Ascending aorta (tissue), 2 donors: ENCODE measurements at regions not wholly inside any gene's neighbourhood (a gene's known extent, or its start where the extent isn't known, plus 50 kb on each side); places are given as distances from the start of the nearest gene placed in this dataset.

Source experiments
- DNase-seq, 2 donors: peaks; one replicate each; pipeline ENCODE4 v3.0.0-alpha.2; 2019; ENCODE audit warnings: low spot score in 2 of 2
- H3K27ac ChIP-seq, 2 donors: fragments of 200-600 bp; sonication (generic); one replicate each; pipeline ENCODE4 v1.5.1; 2016 to 2017; ENCODE audit warnings: mild to moderate bottlenecking in 1 of 2
- H3K27me3 ChIP-seq: fragments of 200-600 bp; sonication (generic); one replicate; pipeline ENCODE4 v1.5.1; 2017
- H3K36me3 ChIP-seq, 2 donors: fragments of 200-600 bp; sonication (generic); one replicate each; pipeline ENCODE4 v1.5.1; 2016
- H3K4me1 ChIP-seq, 2 donors: fragments of 200-600 bp; sonication (generic); one replicate each; pipeline ENCODE4 v1.5.1; 2016 to 2017; ENCODE audit warnings: mild to moderate bottlenecking in 1 of 2
- H3K4me3 ChIP-seq, 2 donors: fragments of 200-600 bp; sonication (generic); one replicate each; pipeline ENCODE4 v1.5.1; 2016 to 2017; ENCODE audit warnings: mild to moderate bottlenecking in 1 of 2
- H3K9me3 ChIP-seq, 2 donors: fragments of 200-600 bp; sonication (generic); one replicate each; pipeline ENCODE4 v1.5.1; 2016
- CTCF ChIP-seq, 3 experiments: fragments of 200-600 bp in 2 of 3; fragments of 450-650 bp in 1 of 3; sonication (generic) in 2 of 3; IDR thresholded peaks; one replicate each; pipeline ENCODE4 v1.5.1; 2016 to 2019; ENCODE audit warnings: antibody characterized with exemption in 3 of 3, mild to moderate bottlenecking in 1 of 3, moderate library complexity in 1 of 3
- intact Hi-C: fragments of 100-400 bp; cut with DNase I; formaldehyde crosslinking; loops from one replicate; pipeline ENCODE4 v1.15.1; 2023

DNA sequence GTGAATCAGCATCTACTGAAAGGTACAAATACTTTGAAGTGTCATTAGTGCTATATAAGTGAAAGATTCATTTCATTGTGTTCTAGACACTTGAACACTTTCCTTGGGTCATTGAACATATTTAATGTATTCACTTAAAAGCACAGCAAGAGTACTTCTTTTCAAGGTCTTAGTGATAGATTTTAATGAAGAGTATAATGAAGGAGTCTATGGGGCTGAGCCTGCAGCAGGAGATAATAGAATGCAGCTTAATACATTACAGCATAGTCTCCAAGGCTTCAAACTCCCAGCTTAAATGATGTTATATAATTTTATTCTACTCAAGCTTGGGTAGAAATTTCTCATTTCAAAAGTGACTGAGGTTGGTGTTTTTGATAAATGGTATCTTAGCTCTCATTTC lies 66.1 kb upstream of the VEGFC start:
- TF ChIP-seq CTCF (IDR thresholded peaks at IDR 0.05): no peak
- intact Hi-C loops: no loop called here
- H3K4me1 ChIP-seq: no peaks in the 10 kb centered on the region
- H3K9me3 ChIP-seq: no peaks in the 10 kb centered on the region
- no peaks in the 10 kb centered on the region for H3K36me3 ChIP-seq
- H3K27ac ChIP-seq: no peak overlapping the region
- H3K4me3 ChIP-seq: no peak overlapping the region
- DNase-seq: no peak
- no peaks in the 10 kb centered on the region for H3K27me3 ChIP-seq

DNA sequence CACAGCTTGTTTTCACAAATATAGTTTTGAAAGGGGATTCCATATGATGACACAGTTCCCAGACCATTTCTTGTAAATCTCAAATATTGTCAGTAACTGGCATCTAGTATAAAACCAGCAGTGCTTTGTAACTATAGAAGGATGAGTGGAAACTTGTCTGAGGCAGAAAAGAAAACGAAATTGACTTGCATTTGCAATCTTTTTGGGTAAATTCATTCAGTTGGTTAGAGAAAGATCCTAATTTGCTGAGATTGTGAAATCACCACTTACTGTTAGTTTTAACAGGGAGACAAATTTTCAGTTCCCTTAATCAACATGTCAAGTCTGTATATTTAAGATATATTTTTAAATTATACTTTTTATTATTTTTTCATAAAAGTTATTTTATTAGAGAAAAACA lies 71.5 kb upstream of the VEGFC start:
- no peak for TF ChIP-seq CTCF (IDR thresholded peaks at IDR 0.05)
- DNase-seq: no peak
- H3K9me3 ChIP-seq: no peaks in the 10 kb centered on the region
- no peak overlapping the region for H3K27ac ChIP-seq
- intact Hi-C loops: no loop called here
- H3K4me1 ChIP-seq: no peaks in the 10 kb centered on the region
- H3K36me3 ChIP-seq: no peaks in the 10 kb centered on the region
- H3K4me3 ChIP-seq: no peak overlapping the region
- H3K27me3 ChIP-seq: no peaks in the 10 kb centered on the region

- Histone ChIP-seq H3K4me3 (no peak overlapping the region), H3K36me3 (no peaks in the 10 kb centered on the region), H3K27ac (no peak overlapping the region), H3K9me3 (no peaks in the 10 kb centered on the region), H3K27me3 (no peaks in the 10 kb centered on the region), H3K4me1 (no peaks in the 10 kb centered on the region)
- TF ChIP-seq CTCF (IDR thresholded peaks at IDR 0.05): no peak
- intact Hi-C loops: no loop called here
- DNase-seq: no peak
Observed at GRCh38 chr4:176868676-176869075, 76.0 kb upstream of the VEGFC start.

GRCh38 chr4:176872461-176872860 lies 79.7 kb upstream of the VEGFC start:
- intact Hi-C loops: no loop called here
- H3K27ac ChIP-seq: no peak overlapping the region
- H3K4me1 ChIP-seq: no peaks in the 10 kb centered on the region
- no peaks in the 10 kb centered on the region for H3K27me3 ChIP-seq
- no peaks in the 10 kb centered on the region for H3K9me3 ChIP-seq
- no peak for DNase-seq
- no peak overlapping the region for H3K4me3 ChIP-seq
- no peak for TF ChIP-seq CTCF (IDR thresholded peaks at IDR 0.05)
- no peaks in the 10 kb centered on the region for H3K36me3 ChIP-seq

GRCh38 chr4:176874721-176875445 lies 82.2 kb upstream of the VEGFC start:
- H3K9me3 ChIP-seq: no peaks in the 10 kb centered on the region
- TF ChIP-seq CTCF (IDR thresholded peaks at IDR 0.05): no peak
- no peak overlapping the region for H3K4me3 ChIP-seq
- intact Hi-C loops: no loop called here
- H3K36me3 ChIP-seq: no peaks in the 10 kb centered on the region
- no peak overlapping the region for H3K27ac ChIP-seq
- H3K27me3 ChIP-seq: no peaks in the 10 kb centered on the region
- H3K4me1 ChIP-seq: no peaks in the 10 kb centered on the region
- no peak for DNase-seq
